Trophoblast cell (in vitro differentiated cells and primary cell): ENCODE measurements at regions not wholly inside any gene's neighbourhood (a gene's known extent, or its start where the extent isn't known, plus 50 kb on each side); places are given as distances from the start of the nearest gene placed in this dataset.

Experiments used
- DNase-seq, 2 donors: peaks; one replicate each; pipeline ENCODE4 v3.0.0-alpha.2; 2016
- H2AFZ ChIP-seq: 2 replicates; pipeline ENCODE4 v1.6.1; 2013; ENCODE audit warnings: low read length, moderate library complexity, mild to moderate bottlenecking; ENCODE audit not compliant: insufficient read depth, poor library complexity
- H2AK5ac ChIP-seq: 2 replicates; pipeline ENCODE4 v1.6.1; 2013; ENCODE audit warnings: mild to moderate bottlenecking, low read length
- H2BK120ac ChIP-seq: 2 replicates; pipeline ENCODE4 v1.6.1; 2013; ENCODE audit warnings: low read length, mild to moderate bottlenecking, moderate library complexity; ENCODE audit not compliant: insufficient read depth, poor library complexity
- H2BK12ac ChIP-seq: 2 replicates; pipeline ENCODE4 v1.6.1; 2013; ENCODE audit warnings: mild to moderate bottlenecking, low read length, moderate library complexity
- H2BK5ac ChIP-seq: 2 replicates; pipeline ENCODE4 v1.6.1; 2013; ENCODE audit warnings: low read length, low read depth, moderate library complexity, mild to moderate bottlenecking; ENCODE audit not compliant: poor library complexity
- H3K14ac ChIP-seq: 2 replicates; pipeline ENCODE4 v1.6.1; 2013; ENCODE audit warnings: mild to moderate bottlenecking, low read length
- H3K18ac ChIP-seq: 2 replicates; pipeline ENCODE4 v1.6.1; 2013; ENCODE audit warnings: mild to moderate bottlenecking, low read length
- H3K23ac ChIP-seq: 2 replicates; pipeline ENCODE4 v1.6.1; 2013; ENCODE audit warnings: low read length
- H3K27ac ChIP-seq: 2 replicates; pipeline ENCODE4 v1.5.1; 2013; ENCODE audit warnings: low read depth, mild to moderate bottlenecking, inconsistent platforms, low read length, moderate library complexity
- H3K27me3 ChIP-seq: 2 replicates; pipeline ENCODE4 v1.6.1; 2013; ENCODE audit warnings: inconsistent platforms, mild to moderate bottlenecking, low read length, moderate library complexity; ENCODE audit not compliant: insufficient read depth
- H3K36me3 ChIP-seq, 2 experiments: 1 replicate in 1 of 2; 2 replicates in 1 of 2; pipeline ENCODE4 v1.6.1; 2013; ENCODE audit warnings: low read length in 2 of 2, mild to moderate bottlenecking in 2 of 2, moderate library complexity in 1 of 2; ENCODE audit not compliant: insufficient read depth in 2 of 2, control insufficient read depth in 1 of 2
- H3K4ac ChIP-seq: 2 replicates; pipeline ENCODE4 v1.6.1; 2013; ENCODE audit warnings: low read depth, mild to moderate bottlenecking, low read length, moderate library complexity
- H3K4me1 ChIP-seq, 2 experiments: 1 replicate in 1 of 2; 2 replicates in 1 of 2; pipeline ENCODE4 v1.6.1; 2013; ENCODE audit warnings: low read length in 2 of 2, mild to moderate bottlenecking in 2 of 2, moderate library complexity in 1 of 2; ENCODE audit not compliant: insufficient read depth in 2 of 2, control insufficient read depth in 1 of 2
- H3K4me2 ChIP-seq: 2 replicates; pipeline ENCODE4 v1.6.1; 2013; ENCODE audit warnings: inconsistent platforms, mild to moderate bottlenecking, low read length, moderate library complexity
- H3K4me3 ChIP-seq: 2 replicates; pipeline ENCODE4 v1.5.1; 2013; ENCODE audit warnings: mild to moderate bottlenecking, low read depth, low read length, inconsistent platforms
- H3K79me1 ChIP-seq: one replicate; pipeline ENCODE4 v1.6.1; 2013; ENCODE audit warnings: low read length
- H3K79me2 ChIP-seq: 2 replicates; pipeline ENCODE4 v1.6.1; 2013; ENCODE audit warnings: low read length, mild to moderate bottlenecking; ENCODE audit not compliant: control insufficient read depth, insufficient read depth, poor library complexity
- H3K9ac ChIP-seq: 2 replicates; pipeline ENCODE4 v1.6.1; 2013; ENCODE audit warnings: mild to moderate bottlenecking, low read length
- H3K9me3 ChIP-seq: 2 replicates; pipeline ENCODE4 v1.6.1; 2013; ENCODE audit warnings: low read depth, mild to moderate bottlenecking, control low read depth, inconsistent platforms, low read length; ENCODE audit not compliant: insufficient read depth
- H4K12ac ChIP-seq: 2 replicates; pipeline ENCODE4 v1.6.1; 2013; ENCODE audit warnings: low read depth, mild to moderate bottlenecking, low read length, moderate library complexity
- H4K8ac ChIP-seq: 2 replicates; pipeline ENCODE4 v1.6.1; 2013; ENCODE audit warnings: low read depth, mild to moderate bottlenecking, low read length, moderate library complexity
- H4K91ac ChIP-seq: one replicate; pipeline ENCODE4 v1.6.1; 2013; ENCODE audit warnings: low read depth, mild to moderate bottlenecking, low read length, moderate library complexity
- WGBS: extraction: QIAGEN DNeasy Blood & Tissue Kit; methylation state at CpG from one replicate; pipeline ENCODE4 v1.1.7; 2013; ENCODE audit warnings: missing lambda C conversion rate; ENCODE audit not compliant: insufficient read length, insufficient coverage; ENCODE audit errors: extremely low coverage; 5-methylcytosine and 5-hydroxymethylcytosine counted together

DNA sequence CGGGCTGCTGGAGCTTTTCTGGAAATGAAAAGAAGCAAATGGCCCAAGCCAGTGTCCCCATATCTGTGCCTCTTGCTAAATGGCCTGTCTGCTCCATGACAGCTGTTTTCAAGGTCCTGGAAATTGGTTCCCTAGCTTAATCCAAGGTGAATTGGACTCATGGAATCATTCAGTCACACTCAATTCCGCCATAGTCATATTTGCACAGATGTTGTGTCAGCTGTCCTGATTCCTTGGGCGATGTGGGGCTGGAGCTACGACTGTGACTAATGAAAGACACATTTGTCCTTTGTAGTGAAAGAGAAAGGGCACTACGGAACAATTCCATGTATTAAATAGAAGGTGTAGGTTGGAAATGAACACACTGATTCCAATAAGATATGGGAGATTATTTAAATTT lies 102.9 kb upstream of the MEGF10 start:
- Histone ChIP-seq H2AK5ac (no peak overlapping the region), H4K8ac (no peak overlapping the region), H3K4me3 (no peak overlapping the region), H4K12ac (no peak overlapping the region), H2BK12ac (no peak overlapping the region), H3K14ac (no peak overlapping the region), H3K79me2 (no peaks in the 10 kb centered on the region), H3K79me1 (no peaks in the 10 kb centered on the region), H3K36me3 (no peaks in the 10 kb centered on the region), H2AFZ (no peak overlapping the region), H3K18ac (no peak overlapping the region), H3K4me2 (no peak overlapping the region), H3K9me3 (no peaks in the 10 kb centered on the region), H3K4me1 (no peaks in the 10 kb centered on the region), H4K91ac (no peak overlapping the region), H3K23ac (no peak overlapping the region), H3K9ac (no peak overlapping the region), H3K27me3 (no peaks in the 10 kb centered on the region), H2BK120ac (no peak overlapping the region), H3K4ac (no peak overlapping the region), H2BK5ac (no peak overlapping the region), H3K27ac (no peak overlapping the region)
- WGBS = no CpG with 5 or more reads among the region's 5 CpGs
- no peak for DNase-seq

GRCh38 chr5:127192150-127192549 lies 98.4 kb upstream of the MEGF10 start:
- H3K79me1 ChIP-seq = no peaks in the 10 kb centered on the region
- H3K4me2 ChIP-seq = no peak overlapping the region
- no peak overlapping the region for H4K12ac ChIP-seq
- H3K4me3 ChIP-seq = no peak overlapping the region
- H2AK5ac ChIP-seq = no peak overlapping the region
- no peaks in the 10 kb centered on the region for H3K79me2 ChIP-seq
- H3K18ac ChIP-seq = no peak overlapping the region
- no peak overlapping the region for H4K91ac ChIP-seq
- no peak overlapping the region for H3K14ac ChIP-seq
- H3K27me3 ChIP-seq = no peaks in the 10 kb centered on the region
- no peak overlapping the region for H3K23ac ChIP-seq
- no peaks in the 10 kb centered on the region for H3K4me1 ChIP-seq
- no peaks in the 10 kb centered on the region for H3K36me3 ChIP-seq
- H2BK12ac ChIP-seq = no peak overlapping the region
- H2BK120ac ChIP-seq = no peak overlapping the region
- no peak overlapping the region for H3K27ac ChIP-seq
- H2BK5ac ChIP-seq = no peak overlapping the region
- H3K9ac ChIP-seq = no peak overlapping the region
- H4K8ac ChIP-seq = no peak overlapping the region
- no CpG with 5 or more reads among the region's 3 CpGs for WGBS
- DNase-seq = no peak
- no peak overlapping the region for H3K4ac ChIP-seq
- no peak overlapping the region for H2AFZ ChIP-seq
- H3K9me3 ChIP-seq = no peaks in the 10 kb centered on the region

DNA sequence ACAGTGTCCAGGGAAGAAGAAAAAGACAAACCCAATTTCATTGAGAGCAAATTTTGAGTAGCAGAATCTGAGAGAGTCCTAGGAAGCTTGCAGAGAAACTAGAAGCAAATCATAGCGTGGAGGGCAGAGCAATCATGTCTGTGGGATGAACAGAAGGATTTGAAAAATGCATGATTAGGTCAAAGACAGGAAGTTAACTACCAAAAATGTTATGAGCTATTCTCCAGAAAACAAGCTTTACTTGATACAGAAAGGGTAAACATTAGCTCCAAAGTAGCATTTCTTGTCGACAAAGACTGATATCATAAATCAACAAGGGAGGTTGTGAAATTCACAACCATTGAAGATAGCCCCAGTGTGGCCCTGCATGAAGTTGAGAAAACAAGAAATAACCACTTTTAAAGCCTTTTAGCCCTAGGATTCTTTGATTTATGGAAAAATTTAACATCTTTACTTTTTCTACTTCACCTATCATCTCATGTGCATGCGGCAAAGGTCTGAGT lies 97.7 kb upstream of the MEGF10 start:
- H2BK5ac ChIP-seq = no peak overlapping the region
- H3K9me3 ChIP-seq = no peaks in the 10 kb centered on the region
- no peak overlapping the region for H2AFZ ChIP-seq
- no peak overlapping the region for H2AK5ac ChIP-seq
- H4K8ac ChIP-seq = no peak overlapping the region
- no peak overlapping the region for H2BK120ac ChIP-seq
- no peak overlapping the region for H4K91ac ChIP-seq
- no peak overlapping the region for H3K4ac ChIP-seq
- no peak overlapping the region for H3K4me2 ChIP-seq
- no peaks in the 10 kb centered on the region for H3K4me1 ChIP-seq
- no peak overlapping the region for H3K27ac ChIP-seq
- DNase-seq = no peak
- no peak overlapping the region for H3K23ac ChIP-seq
- H3K14ac ChIP-seq = no peak overlapping the region
- no peak overlapping the region for H4K12ac ChIP-seq
- no peaks in the 10 kb centered on the region for H3K79me2 ChIP-seq
- WGBS = no CpG with 5 or more reads among the region's 3 CpGs
- no peak overlapping the region for H3K9ac ChIP-seq
- H3K79me1 ChIP-seq = no peaks in the 10 kb centered on the region
- no peak overlapping the region for H3K18ac ChIP-seq
- H2BK12ac ChIP-seq = no peak overlapping the region
- no peaks in the 10 kb centered on the region for H3K27me3 ChIP-seq
- no peaks in the 10 kb centered on the region for H3K36me3 ChIP-seq
- no peak overlapping the region for H3K4me3 ChIP-seq

- Histone ChIP-seq H3K9me3 (no peaks in the 10 kb centered on the region), H3K79me2 (no peaks in the 10 kb centered on the region), H3K4me2 (no peak overlapping the region), H3K23ac (no peak overlapping the region), H2AFZ (no peak overlapping the region), H3K4me1 (no peaks in the 10 kb centered on the region), H3K14ac (no peak overlapping the region), H2BK5ac (no peak overlapping the region), H3K36me3 (no peaks in the 10 kb centered on the region), H3K4ac (no peak overlapping the region), H2BK120ac (no peak overlapping the region), H3K9ac (no peak overlapping the region), H2AK5ac (no peak overlapping the region), H4K8ac (no peak overlapping the region), H4K91ac (no peak overlapping the region), H4K12ac (no peak overlapping the region), H3K27ac (no peak overlapping the region), H3K79me1 (no peaks in the 10 kb centered on the region), H3K4me3 (no peak overlapping the region), H3K18ac (no peak overlapping the region), H2BK12ac (no peak overlapping the region), H3K27me3 (no peaks in the 10 kb centered on the region)
- DNase-seq = no peak
- no CpG with 5 or more reads among the region's 1 CpG for WGBS
Measured at GRCh38 chr5:127196042-127196441, 94.6 kb upstream of the MEGF10 start.
